ENCODE measurements at regions not wholly inside any gene's neighbourhood (a gene's known extent, or its start where the extent isn't known, plus 50 kb on each side); places are given as distances from the start of the nearest gene placed in this dataset.

DNA sequence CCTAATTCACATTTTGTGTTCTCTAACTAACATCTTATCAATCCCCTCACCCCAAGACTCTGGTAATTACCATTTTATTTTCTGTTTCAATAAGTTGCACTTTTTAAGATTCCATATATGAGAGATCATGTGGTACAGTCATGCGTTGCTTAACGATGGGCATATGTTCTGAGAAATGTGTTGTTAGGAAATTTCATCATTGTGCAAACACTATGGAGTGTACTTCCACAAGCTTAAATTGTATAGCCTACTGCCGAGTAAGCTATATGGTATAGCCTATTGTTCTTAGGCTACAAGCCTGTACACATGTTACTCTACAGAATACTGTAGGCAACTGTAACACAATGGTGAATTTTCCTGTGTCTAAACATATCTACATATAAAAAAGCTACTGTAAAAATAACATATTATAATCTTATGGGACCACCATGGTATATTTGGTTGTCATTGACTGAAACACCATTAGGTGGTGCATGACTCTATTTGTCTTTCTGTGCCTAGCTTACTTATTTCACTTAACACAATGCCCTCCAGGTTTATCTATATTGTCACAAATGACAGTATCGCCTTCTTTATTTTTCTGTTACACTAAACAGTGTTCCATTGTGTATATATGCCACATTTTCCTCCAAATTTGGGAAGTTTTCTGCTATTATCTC is 473.4 kb upstream of the LMO3 start:
- TF ChIP-seq, protein P1, sequence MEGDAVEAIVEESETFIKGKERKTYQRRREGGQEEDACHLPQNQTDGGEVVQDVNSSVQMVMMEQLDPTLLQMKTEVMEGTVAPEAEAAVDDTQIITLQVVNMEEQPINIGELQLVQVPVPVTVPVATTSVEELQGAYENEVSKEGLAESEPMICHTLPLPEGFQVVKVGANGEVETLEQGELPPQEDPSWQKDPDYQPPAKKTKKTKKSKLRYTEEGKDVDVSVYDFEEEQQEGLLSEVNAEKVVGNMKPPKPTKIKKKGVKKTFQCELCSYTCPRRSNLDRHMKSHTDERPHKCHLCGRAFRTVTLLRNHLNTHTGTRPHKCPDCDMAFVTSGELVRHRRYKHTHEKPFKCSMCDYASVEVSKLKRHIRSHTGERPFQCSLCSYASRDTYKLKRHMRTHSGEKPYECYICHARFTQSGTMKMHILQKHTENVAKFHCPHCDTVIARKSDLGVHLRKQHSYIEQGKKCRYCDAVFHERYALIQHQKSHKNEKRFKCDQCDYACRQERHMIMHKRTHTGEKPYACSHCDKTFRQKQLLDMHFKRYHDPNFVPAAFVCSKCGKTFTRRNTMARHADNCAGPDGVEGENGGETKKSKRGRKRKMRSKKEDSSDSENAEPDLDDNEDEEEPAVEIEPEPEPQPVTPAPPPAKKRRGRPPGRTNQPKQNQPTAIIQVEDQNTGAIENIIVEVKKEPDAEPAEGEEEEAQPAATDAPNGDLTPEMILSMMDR (IDR thresholded peaks at IDR 0.05 in 8 of 11, conservative IDR thresholded peaks at IDR 0.05 in 3 of 11), result no peak
- no peak for TF ChIP-seq POLR2AphosphoS5 (IDR thresholded peaks at IDR 0.05)
- no peak overlapping the region for H3K4me3 ChIP-seq
- WGBS, 5 donors, result 89 to 96% (median 94%) methylated on average over 4 of the region's 4 CpGs
- intact Hi-C loops (cut with DNase I; ENCODE audit: low total_unique reads), result no loop called here
- no peaks in the 10 kb centered on the region for H3K27me3 ChIP-seq (replicated peaks in 1 of 7)
- peaks cover 0 to 25% (median 9%) of the 10 kb centered on the region in 8 donors for H3K9me3 ChIP-seq
- no peaks in the 10 kb centered on the region for H3K36me3 ChIP-seq
- DNase-seq, result no peak
- no peaks in the 10 kb centered on the region for H3K4me1 ChIP-seq
- no peak overlapping the region for H3K27ac ChIP-seq

DNA sequence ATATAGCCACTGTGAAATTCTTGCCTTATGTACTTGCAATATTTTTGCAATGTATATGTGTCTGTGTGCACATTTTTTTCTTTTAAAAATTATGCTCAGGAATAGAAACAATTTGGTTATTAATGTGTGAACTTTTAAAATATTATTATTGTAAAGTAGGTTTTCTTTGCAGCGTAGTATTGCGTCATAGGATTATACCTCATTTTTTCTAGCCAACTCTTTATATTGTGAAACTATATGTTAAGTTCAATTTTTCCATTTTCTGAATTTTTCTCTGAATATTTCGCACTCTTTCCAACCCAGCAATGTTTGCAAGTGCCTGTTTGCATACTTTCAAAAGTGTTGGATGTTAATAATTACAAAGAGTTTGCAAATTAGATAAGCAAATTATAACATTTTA is 471.6 kb upstream of the LMO3 start:
- TF ChIP-seq POLR2A (IDR thresholded peaks at IDR 0.05) (no peak), POLR2AphosphoS5 (IDR thresholded peaks at IDR 0.05) (no peak)
- TF ChIP-seq, protein P1 (IDR thresholded peaks at IDR 0.05 in 8 of 11, conservative IDR thresholded peaks at IDR 0.05 in 3 of 11), result no peak
- WGBS, 5 donors, result 72 to 88% (median 85%) methylated on average over 3 of the region's 3 CpGs
- Histone ChIP-seq H3K36me3 (no peaks in the 10 kb centered on the region), H3K27me3 (replicated peaks in 1 of 7) (no peaks in the 10 kb centered on the region), H3K27ac (no peak overlapping the region), H3K9me3 (peaks cover 0 to 18% (median 7%) of the 10 kb centered on the region in 8 donors), H3K4me3 (no peak overlapping the region), H3K4me1 (no peaks in the 10 kb centered on the region)
- DNase-seq, result no peak
- intact Hi-C loops (cut with DNase I; ENCODE audit: low total_unique reads), result no loop called here

DNA sequence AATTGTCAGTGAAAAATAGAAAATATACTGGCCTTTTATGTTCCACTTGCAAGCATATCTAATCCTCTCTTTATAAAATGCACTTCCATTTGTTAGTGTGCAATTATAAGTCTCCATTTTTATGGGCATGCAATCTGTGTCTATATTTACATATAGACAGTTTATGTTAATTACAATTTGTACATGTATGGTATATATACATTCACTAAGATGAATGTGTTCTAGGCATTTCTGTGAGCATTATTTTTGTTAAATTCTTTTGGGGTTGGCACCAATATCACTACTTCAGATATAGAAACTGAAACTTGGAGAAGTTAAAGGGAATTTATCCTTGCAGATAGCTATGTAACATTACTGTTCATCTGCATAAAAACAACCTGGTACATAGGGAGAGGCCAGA is 470.8 kb upstream of the LMO3 start:
- H3K27ac ChIP-seq, result no peak overlapping the region
- DNase-seq, result no peak
- TF ChIP-seq, protein P1 (IDR thresholded peaks at IDR 0.05 in 8 of 11, conservative IDR thresholded peaks at IDR 0.05 in 3 of 11), result no peak
- TF ChIP-seq POLR2A (IDR thresholded peaks at IDR 0.05), result no peak
- H3K4me1 ChIP-seq, result no peaks in the 10 kb centered on the region
- intact Hi-C loops (cut with DNase I; ENCODE audit: low total_unique reads), result no loop called here
- no peaks in the 10 kb centered on the region for H3K27me3 ChIP-seq (replicated peaks in 1 of 7)
- no peaks in the 10 kb centered on the region for H3K36me3 ChIP-seq
- H3K9me3 ChIP-seq, result peaks cover 0 to 15% (median 7%) of the 10 kb centered on the region in 8 donors
- H3K4me3 ChIP-seq, result no peak overlapping the region

DNA sequence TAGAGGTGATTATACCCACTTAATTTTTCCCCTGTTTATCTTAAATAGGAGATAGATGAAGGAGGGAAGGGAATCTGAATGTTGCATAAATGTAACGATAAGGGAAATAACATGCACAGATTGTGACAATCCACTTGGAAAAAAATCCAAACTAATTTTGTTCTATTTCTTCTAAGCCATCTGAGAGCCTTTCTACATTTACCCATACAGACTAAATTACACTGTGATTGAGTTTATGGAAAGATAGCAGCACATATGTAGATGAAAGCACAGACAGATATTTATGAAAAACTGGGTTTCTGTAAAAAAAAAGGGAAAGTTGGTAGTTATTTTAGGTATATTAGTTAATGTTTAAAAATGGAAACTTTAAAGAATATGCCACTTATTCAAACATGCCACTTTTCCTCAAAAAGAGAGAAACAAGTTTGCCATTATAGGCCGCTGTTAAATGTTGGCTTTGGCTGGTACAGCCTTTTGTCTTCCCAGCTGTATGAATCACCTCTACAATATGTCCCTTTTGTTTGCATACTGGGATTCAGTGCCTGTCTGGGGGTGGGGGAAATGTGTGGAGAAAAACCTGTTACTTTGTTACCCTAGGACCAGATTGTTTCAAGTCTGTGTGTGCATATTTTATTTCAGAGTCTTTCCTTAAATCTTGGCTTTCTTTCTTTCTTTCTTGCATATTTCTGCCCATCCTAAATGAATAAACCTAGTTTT is 470.2 kb upstream of the LMO3 start:
- 77 to 95% (median 90%) methylated on average over 2 of the region's 2 CpGs for WGBS, 5 donors
- DNase-seq, result no peak
- intact Hi-C loops (cut with DNase I; ENCODE audit: low total_unique reads), result no loop called here

More for the DNA sequence above, 470.2 kb upstream of the LMO3 start:
- no peaks in the 10 kb centered on the region for H3K27me3 ChIP-seq (replicated peaks in 1 of 7)
- no peaks in the 10 kb centered on the region for H3K36me3 ChIP-seq
- H3K4me1 ChIP-seq, result no peaks in the 10 kb centered on the region
- no peak for TF ChIP-seq POLR2A (IDR thresholded peaks at IDR 0.05)
- no peak for TF ChIP-seq POLR2AphosphoS5 (IDR thresholded peaks at IDR 0.05)
- TF ChIP-seq, protein P1 (IDR thresholded peaks at IDR 0.05 in 8 of 11, conservative IDR thresholded peaks at IDR 0.05 in 3 of 11), result no peak
- no peak overlapping the region for H3K4me3 ChIP-seq
- H3K27ac ChIP-seq, result no peak overlapping the region
- peaks cover 0 to 11% (median 7%) of the 10 kb centered on the region in 8 donors for H3K9me3 ChIP-seq

Measured in spleen (tissue), 11 donors.